Neural progenitor cell (in vitro differentiated cells): ENCODE measurements at regions not wholly inside any gene's neighbourhood (a gene's known extent, or its start where the extent isn't known, plus 50 kb on each side); places are given as distances from the start of the nearest gene placed in this dataset.

Source experiments
- DNase-seq: peaks from one replicate; pipeline ENCODE4 v3.0.0-alpha.2; 2016; ENCODE audit warnings: low spot score
- H2AFZ ChIP-seq: fragments of 200-600 bp; sonication (generic); replicated peaks from 2 replicates; pipeline ENCODE4 v1.6.1; 2016; ENCODE audit warnings: antibody characterized with exemption
- H3F3A ChIP-seq: fragments of 200-600 bp; sonication (generic); 2 replicates; pipeline ENCODE4 v1.6.1; 2016; ENCODE audit warnings: antibody characterized with exemption, low read depth
- H3K27ac ChIP-seq: fragments of 200-600 bp; sonication (generic); 2 replicates; pipeline ENCODE4 v1.5.1; 2016; ENCODE audit warnings: mild to moderate bottlenecking
- H3K27me3 ChIP-seq: fragments of 200-600 bp; sonication (generic); 2 replicates; pipeline ENCODE4 v1.6.1; 2016; ENCODE audit warnings: mild to moderate bottlenecking, moderate library complexity
- H3K36me3 ChIP-seq: fragments of 200-600 bp; sonication (generic); 2 replicates; pipeline ENCODE4 v1.5.1; 2016
- H3K4me1 ChIP-seq: fragments of 200-600 bp; sonication (generic); 2 replicates; pipeline ENCODE4 v1.6.1; 2016; ENCODE audit warnings: mixed run types
- H3K4me2 ChIP-seq: fragments of 200-600 bp; sonication (generic); 2 replicates; pipeline ENCODE4 v1.6.1; 2016
- H3K4me3 ChIP-seq: fragments of 200-600 bp; sonication (generic); 2 replicates; pipeline ENCODE4 v1.5.1; 2016
- H3K79me2 ChIP-seq: fragments of 200-600 bp; sonication (generic); 2 replicates; pipeline ENCODE4 v1.6.1; 2016; ENCODE audit warnings: low read depth
- H3K9ac ChIP-seq: fragments of 200-600 bp; sonication (generic); 2 replicates; pipeline ENCODE4 v1.6.1; 2016
- H3K9me3 ChIP-seq: fragments of 200-600 bp; sonication (generic); 2 replicates; pipeline ENCODE4 v1.5.1; 2016; ENCODE audit warnings: low read depth
- H4K20me1 ChIP-seq: fragments of 200-600 bp; sonication (generic); 2 replicates; pipeline ENCODE4 v1.6.1; 2016; ENCODE audit warnings: low read depth
- H3K27ac Mint-ChIP-seq: 3 replicates; pipeline ENCODE4 v1.8.0; 2021; ENCODE audit warnings: mixed read lengths
- H3K27me3 Mint-ChIP-seq: 2 replicates; pipeline ENCODE4 v1.8.0; 2022; ENCODE audit warnings: low read depth, mild to moderate bottlenecking, inconsistent platforms, moderate library complexity, mixed read lengths; ENCODE audit not compliant: insufficient read depth
- H3K36me3 Mint-ChIP-seq: 3 replicates; pipeline ENCODE4 v1.8.0; 2021; ENCODE audit warnings: mixed read lengths
- H3K4me1 Mint-ChIP-seq: 3 replicates; pipeline ENCODE4 v1.8.0; 2021; ENCODE audit warnings: mixed read lengths
- H3K4me3 Mint-ChIP-seq: 3 replicates; pipeline ENCODE4 v1.8.0; 2021; ENCODE audit warnings: mild to moderate bottlenecking, moderate library complexity, mixed read lengths
- H3K9me3 Mint-ChIP-seq: 3 replicates; pipeline ENCODE4 v1.8.0; 2020; ENCODE audit warnings: mixed read lengths
- EZH2 ChIP-seq: fragments of 200-600 bp; sonication (generic); IDR thresholded peaks from 2 replicates; pipeline ENCODE4 v1.6.1; 2017; ENCODE audit warnings: antibody characterized with exemption, mild to moderate bottlenecking, moderate library complexity
- EZH2phosphoT487 ChIP-seq: fragments of 200-600 bp; sonication (generic); IDR thresholded peaks from 2 replicates; pipeline ENCODE4 v1.6.1; 2017; ENCODE audit warnings: antibody characterized with exemption
- TF ChIP-seq, protein P1 (sequence below): fragments of 200-600 bp; sonication (generic); IDR thresholded peaks from 2 replicates; pipeline ENCODE4 v1.5.1; 2017; ENCODE audit warnings: antibody characterized with exemption, mild to moderate bottlenecking

DNA sequence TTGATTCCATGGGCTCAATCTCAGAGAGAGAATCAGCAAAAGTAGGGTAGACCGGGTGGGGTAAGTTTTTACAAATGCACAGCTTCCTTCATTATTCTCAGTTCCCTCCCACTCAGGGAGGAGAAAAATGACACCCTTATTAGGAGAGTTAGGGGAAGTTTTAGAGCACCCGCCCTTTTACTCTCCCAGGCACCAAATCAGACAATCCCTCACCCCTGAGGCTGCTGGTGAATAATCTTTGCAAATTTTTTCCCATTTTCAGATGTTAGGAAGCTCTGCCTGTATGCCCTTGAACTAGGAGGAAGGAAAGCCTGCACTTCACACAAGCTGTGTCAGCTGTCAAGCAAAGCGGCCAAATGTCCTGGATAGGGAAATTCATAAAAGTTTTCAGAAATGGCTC is 834.9 kb downstream of the GRID1 start:
- Histone ChIP-seq H3K9ac (no peak overlapping the region), H2AFZ (no peak overlapping the region), H3K27ac (no peak overlapping the region), H3K27me3 (no peaks in the 10 kb centered on the region), H3K36me3 (no peaks in the 10 kb centered on the region), H3K4me3 (no peak overlapping the region), H3K4me1 (no peaks in the 10 kb centered on the region), H3K9me3 (no peaks in the 10 kb centered on the region), H4K20me1 (no peaks in the 10 kb centered on the region), H3F3A (no peaks in the 10 kb centered on the region), H3K79me2 (no peaks in the 10 kb centered on the region), H3K4me2 (no peak overlapping the region)
- no peak overlapping the region for H3K4me3 Mint-ChIP-seq
- H3K9me3 Mint-ChIP-seq = peaks cover 12% of the 10 kb centered on the region
- H3K36me3 Mint-ChIP-seq = peaks cover 2% of the 10 kb centered on the region
- peaks cover 11% of the 10 kb centered on the region for H3K4me1 Mint-ChIP-seq
- DNase-seq = no peak
- TF ChIP-seq EZH2phosphoT487 (no peak), EZH2 (no peak)
- TF ChIP-seq, protein P1, sequence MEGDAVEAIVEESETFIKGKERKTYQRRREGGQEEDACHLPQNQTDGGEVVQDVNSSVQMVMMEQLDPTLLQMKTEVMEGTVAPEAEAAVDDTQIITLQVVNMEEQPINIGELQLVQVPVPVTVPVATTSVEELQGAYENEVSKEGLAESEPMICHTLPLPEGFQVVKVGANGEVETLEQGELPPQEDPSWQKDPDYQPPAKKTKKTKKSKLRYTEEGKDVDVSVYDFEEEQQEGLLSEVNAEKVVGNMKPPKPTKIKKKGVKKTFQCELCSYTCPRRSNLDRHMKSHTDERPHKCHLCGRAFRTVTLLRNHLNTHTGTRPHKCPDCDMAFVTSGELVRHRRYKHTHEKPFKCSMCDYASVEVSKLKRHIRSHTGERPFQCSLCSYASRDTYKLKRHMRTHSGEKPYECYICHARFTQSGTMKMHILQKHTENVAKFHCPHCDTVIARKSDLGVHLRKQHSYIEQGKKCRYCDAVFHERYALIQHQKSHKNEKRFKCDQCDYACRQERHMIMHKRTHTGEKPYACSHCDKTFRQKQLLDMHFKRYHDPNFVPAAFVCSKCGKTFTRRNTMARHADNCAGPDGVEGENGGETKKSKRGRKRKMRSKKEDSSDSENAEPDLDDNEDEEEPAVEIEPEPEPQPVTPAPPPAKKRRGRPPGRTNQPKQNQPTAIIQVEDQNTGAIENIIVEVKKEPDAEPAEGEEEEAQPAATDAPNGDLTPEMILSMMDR = no peak
- H3K27me3 Mint-ChIP-seq = peaks cover 3% of the 10 kb centered on the region
- H3K27ac Mint-ChIP-seq = no peak overlapping the region

DNA sequence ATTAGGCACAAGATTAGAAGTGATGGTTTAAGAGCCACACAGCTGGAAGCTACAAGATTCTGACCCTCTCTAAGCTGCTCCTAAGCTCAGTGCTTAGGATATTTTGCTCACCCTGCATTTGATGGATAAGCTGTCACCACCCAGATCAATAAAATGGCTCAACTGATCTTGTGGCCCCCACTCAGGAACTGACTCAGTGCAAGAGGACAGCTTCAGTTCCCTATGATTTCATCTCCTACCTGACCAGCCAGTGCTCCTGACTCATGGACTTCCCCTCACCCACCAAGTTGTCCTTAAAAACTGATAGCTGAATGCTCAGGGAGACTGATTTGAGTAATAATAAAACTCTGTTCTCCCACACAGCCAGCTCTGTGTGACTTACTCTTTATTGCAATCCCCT is 833.8 kb downstream of the GRID1 start:
- Histone ChIP-seq H3K36me3 (no peaks in the 10 kb centered on the region), H2AFZ (no peak overlapping the region), H3K27me3 (no peaks in the 10 kb centered on the region), H3K27ac (no peak overlapping the region), H3K9ac (no peak overlapping the region), H3K4me1 (no peaks in the 10 kb centered on the region), H3K4me2 (no peak overlapping the region), H3K4me3 (no peak overlapping the region), H3F3A (no peaks in the 10 kb centered on the region), H4K20me1 (no peaks in the 10 kb centered on the region), H3K79me2 (no peaks in the 10 kb centered on the region), H3K9me3 (no peaks in the 10 kb centered on the region)
- Mint-ChIP-seq H3K27me3 (peaks cover 3% of the 10 kb centered on the region), H3K27ac (no peak overlapping the region), H3K4me3 (no peak overlapping the region), H3K4me1 (peaks cover 11% of the 10 kb centered on the region), H3K9me3 (peaks cover 15% of the 10 kb centered on the region), H3K36me3 (peaks cover 2% of the 10 kb centered on the region)
- DNase-seq = no peak
- no peak for TF ChIP-seq EZH2phosphoT487
- TF ChIP-seq, protein P1 = no peak
- no peak for TF ChIP-seq EZH2

DNA sequence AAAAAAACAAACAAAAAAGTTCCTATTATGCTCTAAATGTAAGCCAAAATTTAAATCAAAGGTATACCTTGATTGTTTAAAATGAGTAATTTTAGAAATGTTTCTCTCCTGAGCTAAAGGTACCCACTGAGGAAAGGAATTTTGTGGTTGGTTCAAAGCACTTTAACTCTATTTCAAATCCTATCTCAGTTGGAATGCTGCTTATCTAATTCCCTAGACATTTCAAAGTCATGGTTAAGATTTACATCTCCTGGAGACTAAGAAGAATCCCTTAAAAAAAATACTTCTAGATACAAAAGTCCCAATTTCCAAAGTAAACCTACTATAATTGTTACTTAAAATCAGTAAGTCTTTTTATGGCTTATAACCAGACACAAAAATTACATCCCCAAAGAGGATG is 830.7 kb downstream of the GRID1 start:
- no peaks in the 10 kb centered on the region for H3K36me3 Mint-ChIP-seq
- Histone ChIP-seq H3K4me2 (no peak overlapping the region), H2AFZ (no peak overlapping the region), H3K36me3 (no peaks in the 10 kb centered on the region), H3K27me3 (no peaks in the 10 kb centered on the region), H3K79me2 (no peaks in the 10 kb centered on the region), H3K9me3 (no peaks in the 10 kb centered on the region), H4K20me1 (no peaks in the 10 kb centered on the region), H3K27ac (no peak overlapping the region), H3K4me3 (no peak overlapping the region), H3F3A (no peaks in the 10 kb centered on the region), H3K9ac (no peak overlapping the region), H3K4me1 (no peaks in the 10 kb centered on the region)
- peaks cover 2% of the 10 kb centered on the region for H3K9me3 Mint-ChIP-seq
- H3K4me3 Mint-ChIP-seq = no peak overlapping the region
- no peak overlapping the region for H3K27ac Mint-ChIP-seq
- H3K4me1 Mint-ChIP-seq = peaks cover 11% of the 10 kb centered on the region
- TF ChIP-seq EZH2 (no peak), EZH2phosphoT487 (no peak)
- TF ChIP-seq, protein P1 = no peak
- no peak for DNase-seq
- H3K27me3 Mint-ChIP-seq = no peaks in the 10 kb centered on the region

DNA sequence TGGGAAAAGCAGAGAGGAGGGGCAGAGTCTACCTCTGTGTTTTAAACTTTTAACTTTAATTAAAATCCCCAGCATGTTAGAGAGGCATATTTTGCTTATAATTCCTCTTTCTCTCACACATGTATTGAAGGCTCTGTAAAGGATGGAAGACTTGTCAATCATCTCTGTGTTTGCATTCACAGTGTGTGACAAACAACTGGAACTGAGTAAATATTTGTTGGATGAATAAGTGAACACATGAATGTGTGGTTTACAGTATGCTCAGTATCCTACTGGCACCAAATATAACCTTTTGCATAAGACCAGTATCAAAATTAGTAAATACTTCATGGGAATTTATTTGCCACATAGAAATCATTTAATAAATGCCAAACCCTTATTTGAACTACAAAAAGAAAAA is 829.0 kb downstream of the GRID1 start:
- Histone ChIP-seq H3K4me2 (no peak overlapping the region), H3F3A (peaks cover 1% of the 10 kb centered on the region), H3K4me1 (peaks cover 6% of the 10 kb centered on the region), H3K4me3 (no peak overlapping the region), H3K9me3 (no peaks in the 10 kb centered on the region), H4K20me1 (no peaks in the 10 kb centered on the region), H3K9ac (no peak overlapping the region), H2AFZ (no peak overlapping the region), H3K27ac (no peak overlapping the region), H3K27me3 (no peaks in the 10 kb centered on the region), H3K79me2 (no peaks in the 10 kb centered on the region), H3K36me3 (no peaks in the 10 kb centered on the region)
- no peak for DNase-seq
- Mint-ChIP-seq H3K4me1 (peaks cover 17% of the 10 kb centered on the region), H3K27me3 (no peaks in the 10 kb centered on the region), H3K36me3 (no peaks in the 10 kb centered on the region), H3K9me3 (peaks cover 2% of the 10 kb centered on the region), H3K27ac (no peak overlapping the region), H3K4me3 (no peak overlapping the region)
- TF ChIP-seq, protein P1 = no peak
- TF ChIP-seq EZH2phosphoT487 (no peak), EZH2 (no peak)
